AG04449 (cell line): ENCODE measurements at regions not wholly inside any gene's neighbourhood (a gene's known extent, or its start where the extent isn't known, plus 50 kb on each side); places are given as distances from the start of the nearest gene placed in this dataset.

Source experiments
- CTCF ChIA-PET: fragments of 350-600 bp; formaldehyde crosslinking; extraction: SDS; loops from one replicate; lab custom pipeline; 2021; ENCODE audit warnings: antibody characterized with exemption; lab: Yijun Ruan, JAX
- POLR2A ChIA-PET: fragments of 400-600, 350-600 bp; formaldehyde crosslinking; extraction: SDS; loops from one replicate; lab custom pipeline; 2020; ENCODE audit warnings: antibody characterized with exemption, inconsistent platforms; lab: Yijun Ruan, JAX
- DNase-seq: peaks from one replicate; pipeline ENCODE4 v3.0.0-alpha.2; 2010; ENCODE audit warnings: low read depth, low spot score
- H3K4me3 ChIP-seq: 2 replicates; pipeline ENCODE4 v1.5.1; 2011; ENCODE audit warnings: low read depth, mild to moderate bottlenecking, control low read depth, low read length
- TF ChIP-seq, protein P1 (sequence below): IDR thresholded peaks from one replicate; pipeline ENCODE4 v1.5.1; 2011; ENCODE audit warnings: mild to moderate bottlenecking, moderate library complexity, low read length, control low read depth, inconsistent platforms; ENCODE audit not compliant: insufficient read depth; ENCODE audit errors: missing control alignments

DNA sequence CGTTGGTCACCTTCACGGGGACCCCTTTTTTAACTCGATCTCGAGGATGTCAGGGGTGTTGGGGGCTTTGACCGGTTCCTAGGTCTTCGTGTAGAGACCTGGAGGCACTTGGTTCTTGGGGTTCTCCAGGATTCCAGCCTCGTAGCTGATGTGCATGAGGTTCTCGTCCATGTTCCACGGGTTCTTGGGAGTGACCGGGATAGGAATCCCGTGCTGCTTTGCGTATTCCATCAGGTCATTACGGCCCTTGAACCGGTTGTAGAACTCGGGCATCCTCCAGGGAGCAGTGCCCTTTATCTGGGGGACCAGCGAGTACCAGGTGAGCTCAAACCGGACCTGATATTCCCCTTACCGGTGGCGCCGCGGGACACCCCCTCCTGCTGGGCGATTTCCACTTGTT lies 88.0 kb upstream of the RIPOR2 start:
- no peak for DNase-seq
- POLR2A ChIA-PET = no interaction called here
- TF ChIP-seq, protein P1, sequence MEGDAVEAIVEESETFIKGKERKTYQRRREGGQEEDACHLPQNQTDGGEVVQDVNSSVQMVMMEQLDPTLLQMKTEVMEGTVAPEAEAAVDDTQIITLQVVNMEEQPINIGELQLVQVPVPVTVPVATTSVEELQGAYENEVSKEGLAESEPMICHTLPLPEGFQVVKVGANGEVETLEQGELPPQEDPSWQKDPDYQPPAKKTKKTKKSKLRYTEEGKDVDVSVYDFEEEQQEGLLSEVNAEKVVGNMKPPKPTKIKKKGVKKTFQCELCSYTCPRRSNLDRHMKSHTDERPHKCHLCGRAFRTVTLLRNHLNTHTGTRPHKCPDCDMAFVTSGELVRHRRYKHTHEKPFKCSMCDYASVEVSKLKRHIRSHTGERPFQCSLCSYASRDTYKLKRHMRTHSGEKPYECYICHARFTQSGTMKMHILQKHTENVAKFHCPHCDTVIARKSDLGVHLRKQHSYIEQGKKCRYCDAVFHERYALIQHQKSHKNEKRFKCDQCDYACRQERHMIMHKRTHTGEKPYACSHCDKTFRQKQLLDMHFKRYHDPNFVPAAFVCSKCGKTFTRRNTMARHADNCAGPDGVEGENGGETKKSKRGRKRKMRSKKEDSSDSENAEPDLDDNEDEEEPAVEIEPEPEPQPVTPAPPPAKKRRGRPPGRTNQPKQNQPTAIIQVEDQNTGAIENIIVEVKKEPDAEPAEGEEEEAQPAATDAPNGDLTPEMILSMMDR = no peak
- H3K4me3 ChIP-seq = no peak overlapping the region
- CTCF ChIA-PET = interaction anchor here (1.6 kb wide), 1 partner anchor 9 kb away, joined by 3 read pairs; no protein-coding TSS in a partner anchor

GRCh38 chr6:25024821-25025220 lies 89.1 kb upstream of the RIPOR2 start:
- TF ChIP-seq, protein P1 = no peak
- DNase-seq = no peak
- CTCF ChIA-PET = interaction anchor here (0.7 to 1.8 kb wide), 4 partner anchors 9 to 46 kb away, joined by 3 to 6 read pairs (median 4); no protein-coding TSS in a partner anchor
- POLR2A ChIA-PET = no interaction called here
- no peak overlapping the region for H3K4me3 ChIP-seq

GRCh38 chr6:25025248-25025918 lies 89.6 kb upstream of the RIPOR2 start:
- ChIA-PET POLR2A (no interaction called here), CTCF (interaction anchor here (0.7 to 2.7 kb wide), 7 partner anchors 7 to 45 kb away, joined by 3 to 12 read pairs (median 5); no protein-coding TSS in a partner anchor)
- DNase-seq = no peak
- no peak overlapping the region for H3K4me3 ChIP-seq
- TF ChIP-seq, protein P1 = no peak

DNA sequence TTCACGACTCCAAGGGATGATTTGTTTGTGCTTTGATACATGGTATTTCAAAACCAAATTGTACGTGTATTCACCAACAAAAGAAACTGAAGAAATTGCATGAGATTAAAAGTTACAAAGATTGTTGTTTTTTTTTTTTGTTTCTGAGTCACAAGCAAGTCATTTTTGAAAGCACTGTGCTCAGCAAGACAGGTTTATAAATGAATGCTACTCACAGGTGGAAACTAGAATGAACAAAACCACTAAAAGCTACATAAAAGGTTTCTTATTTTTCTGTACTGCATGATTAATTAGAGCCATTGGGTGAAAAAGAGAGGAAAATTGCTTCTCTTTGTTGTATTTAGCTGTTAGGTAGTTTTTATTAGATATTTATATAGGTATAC lies 90.2 kb upstream of the RIPOR2 start:
- TF ChIP-seq, protein P1 = no peak
- H3K4me3 ChIP-seq = no peak overlapping the region
- POLR2A ChIA-PET = no interaction called here
- DNase-seq = no peak
- CTCF ChIA-PET = interaction anchor here (0.9 to 2.7 kb wide), 8 partner anchors 8 to 45 kb away, joined by 3 to 16 read pairs (median 6); no protein-coding TSS in a partner anchor

- TF ChIP-seq, protein P1 = no peak
- no peak overlapping the region for H3K4me3 ChIP-seq
- CTCF ChIA-PET = interaction anchor here (1.4 to 2.7 kb wide), 8 partner anchors 9 to 170 kb away, joined by 4 to 16 read pairs (median 8); no protein-coding TSS in a partner anchor
- POLR2A ChIA-PET = no interaction called here
- no peak for DNase-seq
Observed at GRCh38 chr6:25026723-25027122, 91.0 kb upstream of the RIPOR2 start.

GRCh38 chr6:25027221-25027916 lies 91.6 kb upstream of the RIPOR2 start:
- ChIA-PET CTCF (interaction anchor here (1.4 to 2.7 kb wide), 7 partner anchors 9 to 171 kb away, joined by 4 to 16 read pairs (median 9); no protein-coding TSS in a partner anchor), POLR2A (no interaction called here)
- TF ChIP-seq, protein P1 = no peak
- DNase-seq = no peak
- H3K4me3 ChIP-seq = no peak overlapping the region
